NCI-H128 (cell line): ENCODE measurements at regions not wholly inside any gene's neighbourhood (a gene's known extent, or its start where the extent isn't known, plus 50 kb on each side); places are given as distances from the start of the nearest gene placed in this dataset.
"Not testable (repeated sequence)": the region's sequence is repeated elsewhere in the genome, so short reads cannot be mapped to it uniquely, and the experiment has no call there.

ENCODE experiments used
- DNase-seq: peaks from one replicate; lab custom pipeline; 2025; ENCODE audit not compliant: unreplicated experiment; lab: John Stamatoyannopoulos, UW

DNA sequence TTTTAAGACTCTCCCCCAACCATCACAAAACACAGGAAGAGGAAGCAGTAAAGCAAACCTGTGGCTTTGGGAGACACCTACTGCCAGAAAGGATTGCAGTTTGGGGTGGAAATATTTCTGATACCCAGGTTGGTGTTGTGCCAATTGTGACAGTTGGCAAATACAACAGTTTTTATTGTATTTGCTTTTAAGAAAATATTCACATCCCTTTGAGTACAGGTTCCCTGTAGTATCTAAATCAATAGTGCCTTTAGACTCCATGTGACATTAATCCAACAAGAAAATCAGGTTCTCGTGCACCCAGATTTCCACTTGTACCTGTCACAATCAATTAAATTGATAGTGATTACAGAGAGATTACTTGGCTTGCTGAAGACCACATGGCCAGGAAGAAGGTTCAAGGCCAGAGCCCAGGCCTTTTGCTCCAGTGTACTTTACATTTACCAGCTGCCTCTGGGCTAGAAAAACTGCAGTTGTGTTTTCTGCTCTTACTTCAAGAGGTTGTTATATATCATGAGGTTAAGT is 361.2 kb downstream of the ATP23 start:
- no peak for DNase-seq

GRCh38 chr12:58306266-58307000 is 365.1 kb downstream of the ATP23 start:
- no peak for DNase-seq

DNA sequence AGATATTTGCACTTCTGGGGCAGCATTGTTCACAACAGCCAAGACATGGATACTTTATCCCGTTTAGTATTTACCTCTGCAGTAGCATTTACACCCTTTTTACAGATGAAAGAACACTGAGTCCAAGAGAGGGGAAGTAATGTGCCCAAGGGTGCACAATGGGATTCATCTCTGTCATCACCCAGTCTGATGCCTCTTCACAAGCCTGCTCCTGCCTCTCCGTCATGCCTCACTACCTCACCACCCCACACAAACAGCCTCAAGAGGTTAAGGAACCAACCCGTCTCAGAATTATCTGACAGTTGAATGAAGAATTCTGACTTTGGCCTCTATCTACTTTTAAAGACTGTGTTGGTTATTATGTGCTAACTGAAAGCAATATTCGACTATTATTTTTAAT is 368.4 kb downstream of the ATP23 start:
- DNase-seq: no peak

- no peak for DNase-seq
These were observed 369.0 kb downstream of the ATP23 start for GRCh38 chr12:58310368-58310767.

DNA sequence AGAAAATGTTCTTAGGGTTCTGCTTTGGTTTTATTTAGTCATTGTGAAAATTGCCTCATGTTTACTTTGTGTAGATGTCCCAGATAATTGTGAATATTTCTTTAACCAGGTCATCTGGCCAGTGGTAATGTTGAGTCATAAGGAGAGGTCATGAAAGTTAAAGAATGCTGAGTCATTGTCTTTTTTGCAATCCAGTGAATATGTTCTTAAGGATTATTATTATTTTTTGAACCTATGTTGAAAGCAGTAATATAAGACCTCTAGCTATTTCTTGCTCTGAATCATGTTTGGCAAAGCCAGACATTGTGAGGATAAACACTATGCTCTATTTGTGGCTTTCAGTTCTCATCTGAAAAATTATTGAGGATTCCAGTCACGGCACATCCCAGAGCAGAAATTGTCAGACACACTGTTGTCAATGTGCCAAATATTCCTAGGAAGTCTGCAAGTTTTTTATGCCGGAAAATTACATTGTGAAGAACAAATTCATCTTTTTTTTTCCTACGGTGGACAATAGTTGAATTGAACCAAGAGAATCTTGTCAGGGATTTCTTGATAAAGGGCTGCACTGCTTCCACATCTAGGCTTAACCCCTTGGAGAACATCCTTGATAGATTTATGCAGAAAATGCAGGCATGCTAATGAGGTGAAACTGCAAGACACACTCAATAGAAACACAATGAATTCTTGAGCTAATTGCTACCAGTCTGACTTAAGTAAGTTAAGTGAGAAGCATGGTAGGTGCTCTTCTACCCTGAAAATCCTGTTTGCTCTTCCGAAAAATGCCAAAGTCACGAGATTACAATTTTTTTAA is 369.6 kb downstream of the ATP23 start:
- DNase-seq: no peak

- DNase-seq: no peak
These were observed 371.9 kb downstream of the ATP23 start for GRCh38 chr12:58313091-58313855.

DNA sequence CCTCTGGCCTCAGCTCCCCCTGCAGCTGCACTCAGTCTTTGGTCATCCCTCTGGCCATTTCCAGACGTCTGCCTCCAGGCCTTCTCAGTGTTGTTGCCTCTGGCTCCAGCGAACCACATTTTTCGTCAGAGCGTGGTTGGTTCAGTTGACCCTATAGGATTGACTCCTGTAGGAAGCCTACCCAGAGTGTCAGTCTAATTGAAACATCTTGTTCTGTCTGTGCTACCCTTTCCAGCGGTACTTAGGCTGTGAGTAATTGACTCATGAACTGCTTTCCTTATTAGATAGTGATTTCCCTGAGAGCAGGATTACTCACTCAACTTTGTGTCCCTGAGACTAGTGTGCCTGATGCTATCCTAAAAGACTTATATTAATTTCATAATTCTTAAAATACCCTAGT is 373.2 kb downstream of the ATP23 start:
- DNase-seq: no peak

DNA sequence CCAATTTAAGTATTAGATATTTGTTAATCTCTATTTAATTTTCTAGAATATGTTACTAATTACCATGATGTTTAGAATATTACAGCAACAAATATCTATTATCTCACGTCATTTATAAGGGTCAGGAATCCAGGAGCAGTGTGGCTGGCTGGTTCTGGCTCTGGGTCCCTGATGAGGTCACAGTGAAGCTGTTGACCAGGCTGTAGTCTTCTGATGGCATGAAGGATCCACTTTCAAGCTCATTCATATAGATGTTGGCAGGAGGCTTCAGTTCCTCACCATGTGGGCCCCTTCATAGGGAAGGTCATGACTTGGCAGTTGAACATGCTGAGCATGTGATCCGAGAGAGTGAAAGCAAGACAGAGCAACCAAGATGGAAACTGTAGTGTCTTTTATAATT is 375.6 kb downstream of the ATP23 start:
- no peak for DNase-seq

- DNase-seq: no peak
These were observed 380.0 kb downstream of the ATP23 start for GRCh38 chr12:58321414-58321813.

DNA sequence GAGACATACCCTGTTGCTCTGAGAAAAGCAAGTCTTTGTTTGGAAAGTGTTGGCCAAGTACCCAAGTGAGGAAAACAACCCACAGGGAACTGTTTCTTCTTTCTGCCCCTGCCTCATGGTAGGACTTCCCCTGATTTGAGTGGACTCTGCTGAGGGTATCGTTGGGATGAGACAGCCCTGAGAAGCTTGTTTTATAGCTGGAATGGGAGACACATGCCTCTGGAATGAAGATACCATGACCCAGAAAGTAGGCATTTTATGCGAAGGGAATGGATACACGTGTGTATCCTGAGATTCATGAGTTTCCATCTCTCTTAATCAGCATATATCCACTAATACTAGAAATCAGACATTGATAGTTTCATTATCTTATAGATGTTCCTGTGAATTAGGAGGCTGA is 382.3 kb downstream of the ATP23 start:
- DNase-seq: no peak

- DNase-seq: no peak
These were observed 384.2 kb downstream of the ATP23 start for GRCh38 chr12:58325561-58325960.

- no peak for DNase-seq
These were observed 385.2 kb downstream of the ATP23 start for GRCh38 chr12:58326534-58326933.

DNA sequence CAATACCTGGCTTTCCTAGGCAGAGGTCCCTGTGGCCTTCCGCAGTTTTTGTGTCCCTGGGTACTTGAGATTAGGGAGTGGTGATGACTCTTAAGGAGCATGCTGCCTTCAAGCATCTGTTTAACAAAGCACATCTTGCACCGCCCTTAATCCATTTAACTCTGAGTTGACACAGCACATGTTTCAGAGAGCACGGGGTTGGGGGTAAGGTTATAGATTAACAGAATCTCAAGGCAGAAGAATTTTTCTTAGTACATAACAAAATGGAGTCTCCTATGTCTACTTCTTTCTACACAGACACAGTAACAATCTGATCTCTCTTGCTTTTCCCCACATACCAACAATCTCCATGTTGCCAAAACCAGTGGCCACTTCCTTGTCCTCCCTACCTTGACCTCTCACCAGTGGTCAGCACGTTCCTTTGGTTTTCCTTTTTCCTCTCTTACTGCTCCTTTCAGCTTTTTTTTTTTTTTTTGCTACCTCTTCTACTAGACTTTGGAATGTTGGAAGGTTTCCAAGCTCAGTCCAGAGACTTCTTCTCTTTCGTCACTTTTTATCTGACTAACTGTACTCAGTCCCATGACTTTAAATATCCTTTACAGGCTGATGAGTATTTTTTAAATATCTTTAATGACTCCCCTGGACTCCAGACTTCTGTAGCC is 395.3 kb downstream of the ATP23 start:
- DNase-seq: not testable (repeated sequence)

- DNase-seq: not testable (repeated sequence)
These were observed 396.2 kb downstream of the ATP23 start for GRCh38 chr12:58337539-58337938.

- peak; percentile 3 for DNase-seq
These were observed 400.4 kb downstream of the ATP23 start for GRCh38 chr12:58341791-58342190.

DNA sequence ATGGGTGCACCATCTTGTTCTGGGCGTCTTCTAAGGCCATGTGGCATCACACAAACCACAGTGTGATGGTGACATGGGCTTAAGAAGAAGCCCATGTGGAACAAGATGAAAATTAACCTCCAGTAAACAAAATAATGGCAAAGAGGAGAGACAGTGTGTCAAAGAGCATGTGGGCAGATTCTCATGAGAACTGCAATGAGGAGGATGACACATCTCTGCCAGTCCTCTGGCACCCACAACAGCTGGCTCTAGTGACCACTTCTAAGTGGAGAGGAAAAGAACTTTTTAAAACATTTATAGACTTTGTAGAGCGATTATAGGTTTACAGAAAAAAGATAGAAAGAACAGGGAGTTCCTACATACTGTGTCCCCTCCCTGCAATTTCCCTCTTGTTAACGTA is 401.4 kb downstream of the ATP23 start:
- no peak for DNase-seq

GRCh38 chr12:58346032-58346632 is 404.8 kb downstream of the ATP23 start:
- peak; percentile 5 for DNase-seq

DNA sequence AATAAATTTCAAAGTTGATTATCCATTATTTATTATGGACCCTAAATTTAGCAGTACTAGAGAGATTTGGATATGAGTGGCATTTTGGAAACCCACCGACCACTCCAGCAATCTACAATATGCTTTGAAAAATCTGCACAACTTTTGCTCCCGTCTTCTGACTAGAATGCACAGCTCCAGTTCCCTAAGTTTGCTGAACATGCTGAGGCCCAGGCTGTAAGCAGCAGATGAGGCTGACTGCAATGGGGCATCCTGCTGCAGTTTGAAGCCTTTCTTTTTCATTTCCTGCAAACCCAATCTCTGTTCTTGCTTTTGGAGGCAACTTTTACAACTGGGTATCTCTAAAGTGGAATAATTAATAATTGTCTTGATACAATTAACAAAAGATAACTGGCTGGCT is 405.8 kb downstream of the ATP23 start:
- DNase-seq: no peak

GRCh38 chr12:58347691-58348090 is 406.3 kb downstream of the ATP23 start:
- DNase-seq: no peak

- no peak for DNase-seq
These were observed 407.8 kb downstream of the ATP23 start for GRCh38 chr12:58349161-58349560.

DNA sequence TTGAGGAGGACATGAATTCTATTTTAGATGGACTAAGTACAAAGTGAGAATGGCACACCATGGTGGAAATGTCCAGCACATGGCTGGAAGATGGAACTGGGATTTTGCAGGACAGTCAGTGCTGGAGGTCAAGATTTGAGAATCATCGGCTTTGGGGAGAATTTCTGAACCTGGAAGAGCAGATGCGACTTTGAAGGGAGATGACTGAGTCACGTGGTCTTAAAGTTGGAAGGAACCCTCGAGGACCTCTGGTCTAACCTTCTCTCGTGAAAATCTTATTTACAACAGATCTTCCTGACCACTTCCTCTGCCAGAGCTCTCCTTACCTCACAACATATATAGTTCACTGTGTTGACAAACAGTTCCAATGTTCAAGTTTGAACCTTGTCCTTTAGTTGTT is 415.4 kb downstream of the ATP23 start:
- no peak for DNase-seq
